Tongue (tissue), 1 donor: ENCODE measurements at regions not wholly inside any gene's neighbourhood (a gene's known extent, or its start where the extent isn't known, plus 50 kb on each side); places are given as distances from the start of the nearest gene placed in this dataset.

ENCODE experiments used
- DNase-seq: peaks from one replicate; pipeline ENCODE4 v3.0.0-alpha.2; 2015

GRCh38 chr18:45168866-45169600 lies 446.2 kb upstream of the SLC14A2 start:
- no peak for DNase-seq

DNA sequence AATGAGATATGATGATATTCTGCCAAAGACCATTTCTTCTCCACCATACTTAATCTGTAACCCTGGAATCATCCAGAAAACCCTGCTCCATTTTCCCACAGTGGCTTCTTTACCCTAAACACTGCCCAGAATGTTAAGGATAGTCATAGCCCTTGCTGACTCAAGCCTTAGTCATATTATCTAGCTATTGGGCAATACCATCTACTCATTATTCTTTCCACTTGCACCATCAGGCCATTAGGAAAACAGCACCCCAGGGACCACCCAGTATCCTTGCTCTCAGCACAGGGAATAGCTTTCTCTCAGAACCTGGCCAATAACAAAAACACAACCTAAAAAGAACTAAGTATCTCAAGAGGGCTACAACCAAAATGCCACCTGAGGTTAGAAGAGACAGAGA lies 445.7 kb upstream of the SLC14A2 start:
- DNase-seq, result no peak

DNA sequence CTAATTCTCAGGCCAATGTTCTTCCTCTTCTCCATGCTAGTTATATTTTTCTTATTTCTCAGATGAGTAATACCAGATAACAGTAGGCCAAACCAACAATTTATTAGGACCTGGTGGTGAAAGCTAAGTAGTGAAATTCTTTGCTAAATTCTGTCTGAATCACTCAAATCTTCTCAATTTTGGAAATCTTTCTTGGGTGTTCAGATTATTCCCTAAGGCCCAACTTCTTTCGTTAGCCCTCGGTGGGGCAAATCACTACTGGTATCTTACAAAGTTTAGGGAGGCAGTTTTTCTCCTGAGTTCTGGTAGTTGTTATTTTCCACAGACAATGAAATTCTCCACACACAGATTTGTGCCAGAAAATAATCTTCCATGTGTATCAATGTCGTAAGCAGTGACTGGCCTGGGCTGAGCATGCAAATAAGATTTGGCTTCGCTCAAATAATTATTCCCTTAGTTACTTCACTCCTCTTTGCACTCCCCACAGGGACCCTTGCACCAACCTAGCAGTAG lies 443.5 kb upstream of the SLC14A2 start:
- peak; percentile 62 for DNase-seq

- DNase-seq, result no peak
Observed at GRCh38 chr18:45173327-45173726, 441.9 kb upstream of the SLC14A2 start.

DNA sequence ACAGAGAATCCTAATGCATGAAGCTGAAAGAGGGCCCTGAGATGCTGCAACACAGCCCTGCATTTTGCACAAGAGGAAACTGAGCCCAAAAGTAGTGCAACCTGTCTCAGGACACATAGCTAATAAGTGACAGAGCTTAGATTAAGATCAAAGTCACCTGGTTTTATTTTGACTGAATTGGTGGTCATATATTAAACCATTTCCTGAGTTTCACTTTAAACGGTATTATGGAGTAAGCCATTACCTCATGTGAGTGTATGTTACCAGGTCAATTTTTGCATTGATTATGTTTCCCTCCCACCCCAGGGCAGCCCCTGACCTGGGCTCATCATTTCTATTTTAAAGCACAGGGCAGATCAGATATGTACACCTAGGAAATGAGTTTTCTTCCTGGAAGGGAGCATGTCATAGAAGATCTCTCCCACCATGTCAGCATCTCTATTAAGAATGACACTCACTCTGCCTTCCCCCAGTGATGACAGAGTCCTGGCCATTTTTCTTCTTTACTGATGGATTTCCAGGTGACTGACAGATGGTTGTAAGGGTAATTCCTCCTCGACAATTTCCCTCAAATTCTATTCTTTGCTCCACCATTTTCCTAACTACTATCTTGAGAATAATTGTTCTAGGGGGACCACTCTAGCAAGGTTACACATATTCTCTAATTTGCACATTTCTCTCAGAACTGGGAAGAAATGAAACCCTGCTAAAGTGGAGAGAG lies 441.3 kb upstream of the SLC14A2 start:
- DNase-seq, result no peak

- DNase-seq, result no peak
Observed at GRCh38 chr18:45174629-45175136, 440.6 kb upstream of the SLC14A2 start.

- DNase-seq, result no peak
Observed at GRCh38 chr18:45175511-45175910, 439.8 kb upstream of the SLC14A2 start.

DNA sequence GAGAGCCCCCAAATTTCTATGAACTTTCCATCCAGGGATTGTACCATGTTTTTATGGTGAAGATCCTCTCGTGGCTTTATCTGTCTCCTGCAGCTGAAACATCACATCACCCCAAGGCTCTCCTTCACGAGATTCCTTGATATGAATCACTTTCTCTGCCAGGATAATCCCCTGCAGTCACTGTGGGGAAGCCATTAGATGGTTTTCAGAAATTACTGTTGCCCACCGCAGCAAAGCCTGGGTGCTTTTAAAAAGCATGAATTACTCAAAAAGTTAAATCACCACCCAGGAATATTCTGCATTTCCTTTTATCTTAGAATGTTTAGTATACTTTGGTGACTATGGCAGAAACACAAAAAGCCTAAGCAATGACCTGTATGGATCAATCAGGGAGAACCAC lies 428.4 kb upstream of the SLC14A2 start:
- DNase-seq, result no peak

GRCh38 chr18:45191795-45192194 lies 423.5 kb upstream of the SLC14A2 start:
- no peak for DNase-seq

DNA sequence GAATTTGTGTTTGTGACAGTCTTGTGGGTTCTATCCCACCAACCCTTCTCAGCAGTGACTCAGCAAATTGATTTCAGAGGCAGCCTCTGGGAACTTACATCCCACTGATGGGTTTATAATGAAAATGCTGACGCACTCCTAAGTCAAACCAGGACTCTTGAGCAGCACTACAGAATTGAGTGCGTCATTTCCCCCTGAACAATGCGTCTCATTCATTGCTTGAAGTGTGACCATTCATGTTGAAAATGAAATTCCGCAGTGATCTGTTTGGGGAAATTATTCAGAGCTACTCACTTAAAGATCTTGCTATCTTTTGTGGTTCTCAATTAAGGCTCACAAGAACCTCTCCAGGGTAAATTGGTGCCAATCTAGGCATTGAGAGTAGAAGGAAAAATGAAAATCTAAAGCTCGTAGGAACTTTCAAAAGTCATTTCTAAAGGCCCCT lies 417.7 kb upstream of the SLC14A2 start:
- no peak for DNase-seq

DNA sequence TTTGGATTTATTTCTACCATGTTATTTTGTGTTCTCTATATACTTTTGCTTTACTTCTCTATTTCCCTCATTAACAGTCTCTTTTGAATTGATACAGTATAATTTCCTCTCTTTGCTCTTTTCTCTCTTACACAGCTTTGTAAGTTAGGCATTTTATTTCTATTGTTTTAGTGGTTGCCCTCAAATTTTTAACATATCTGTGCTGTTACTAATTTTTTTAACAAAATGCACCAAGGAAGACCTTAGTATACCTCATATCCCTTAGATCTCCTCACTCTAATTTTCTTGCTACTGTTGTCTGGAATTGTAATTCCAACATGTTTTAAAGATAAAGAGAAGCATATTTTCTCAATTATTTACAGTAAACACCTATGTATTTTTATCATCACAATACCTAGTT lies 416.8 kb upstream of the SLC14A2 start:
- no peak for DNase-seq

GRCh38 chr18:45201029-45201428 lies 414.2 kb upstream of the SLC14A2 start:
- no peak for DNase-seq

- no peak for DNase-seq
Observed at GRCh38 chr18:45201489-45201888, 413.8 kb upstream of the SLC14A2 start.

DNA sequence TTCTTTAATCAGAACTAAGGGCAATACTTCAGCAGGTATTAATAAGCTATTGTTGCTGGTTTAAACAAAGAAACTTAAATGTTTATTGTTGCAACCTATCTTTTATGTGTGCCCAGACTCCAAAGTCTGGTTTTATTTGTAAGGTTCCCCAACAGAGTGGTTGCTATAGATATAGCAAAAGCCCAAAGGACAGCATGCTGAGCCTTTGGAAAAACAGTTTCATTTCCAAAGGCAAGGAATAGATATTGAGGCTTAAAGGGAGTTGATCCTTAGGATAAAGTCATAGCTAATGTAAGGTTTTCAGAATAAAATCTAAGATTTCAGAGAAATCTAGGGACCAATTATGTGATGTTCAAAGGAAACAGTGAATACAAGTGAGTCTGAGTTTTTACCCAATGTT lies 413.2 kb upstream of the SLC14A2 start:
- no peak for DNase-seq

GRCh38 chr18:45203677-45204076 lies 411.6 kb upstream of the SLC14A2 start:
- DNase-seq, result no peak

DNA sequence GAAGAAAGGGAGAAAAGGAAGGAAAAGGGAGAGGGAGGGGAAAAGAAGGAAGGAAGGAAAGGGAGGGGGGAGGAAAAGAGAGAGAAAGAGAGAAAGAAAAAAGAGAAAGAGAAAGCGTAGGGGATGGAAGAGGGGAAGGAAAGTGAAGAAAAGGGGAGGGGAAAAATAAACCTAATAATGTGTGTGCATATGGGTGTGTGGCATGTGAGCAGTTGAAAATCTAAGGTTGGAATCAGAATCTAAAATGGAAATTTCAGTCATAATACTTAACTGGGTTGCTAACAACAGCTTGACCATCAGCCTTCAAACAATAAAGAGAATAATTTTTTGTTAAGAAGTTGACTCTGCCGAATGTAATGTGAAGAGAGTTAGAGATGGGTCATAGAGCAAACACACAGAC lies 407.9 kb upstream of the SLC14A2 start:
- no peak for DNase-seq

GRCh38 chr18:45208164-45208563 lies 407.1 kb upstream of the SLC14A2 start:
- DNase-seq, result no peak

DNA sequence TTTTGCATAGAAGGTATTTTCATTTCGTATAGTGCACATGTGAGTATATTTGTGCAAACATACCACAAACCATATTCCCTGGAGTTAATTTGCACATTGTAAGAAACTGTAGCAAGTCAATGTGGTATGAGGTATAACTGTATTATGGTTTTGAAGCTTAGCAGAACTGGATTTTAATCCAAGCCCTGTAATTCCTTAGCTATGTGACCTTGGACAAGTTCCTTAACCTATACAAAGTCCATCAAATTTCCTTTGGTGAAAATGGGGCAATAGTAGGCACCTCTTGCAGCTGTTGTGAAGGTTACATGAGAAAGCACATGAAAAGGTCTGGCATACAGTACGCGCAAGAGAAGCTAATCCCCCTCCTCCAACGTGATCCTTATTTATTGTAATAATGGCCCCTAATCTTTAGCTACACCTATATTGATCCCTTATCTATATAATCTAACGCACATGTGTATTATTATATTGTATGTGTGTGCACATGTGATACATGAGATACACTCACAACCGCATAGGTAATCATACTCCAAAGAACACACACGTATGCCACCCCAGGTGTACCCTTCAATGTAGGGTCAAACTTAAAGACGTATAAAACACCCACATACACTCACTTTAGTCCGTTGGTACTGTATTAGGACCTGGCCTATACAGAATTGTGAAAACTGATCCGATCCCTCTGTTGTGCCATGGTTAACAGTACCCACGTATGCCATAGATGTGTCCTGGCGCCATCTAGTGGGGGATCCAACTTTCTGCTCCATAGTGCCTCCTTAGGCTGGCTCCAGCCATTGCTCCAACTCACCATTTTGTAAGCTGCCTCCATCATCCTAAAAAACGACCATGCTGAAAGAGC lies 402.9 kb upstream of the SLC14A2 start:
- DNase-seq, result peak; percentile 73

- DNase-seq, result no peak
Observed at GRCh38 chr18:45213040-45213333, 402.3 kb upstream of the SLC14A2 start.

- no peak for DNase-seq
Observed at GRCh38 chr18:45218436-45218835, 396.8 kb upstream of the SLC14A2 start.

GRCh38 chr18:45221363-45221762 lies 393.9 kb upstream of the SLC14A2 start:
- no peak for DNase-seq

GRCh38 chr18:45222180-45222579 lies 393.1 kb upstream of the SLC14A2 start:
- DNase-seq, result peak; percentile 57
